T follicular helper cell (primary cell): ENCODE measurements at regions not wholly inside any gene's neighbourhood (a gene's known extent, or its start where the extent isn't known, plus 50 kb on each side); places are given as distances from the start of the nearest gene placed in this dataset.

Source experiments
- DNase-seq: peaks from one replicate; pipeline ENCODE4 v3.0.0-alpha.2; 2020; ENCODE audit warnings: low read depth

DNA sequence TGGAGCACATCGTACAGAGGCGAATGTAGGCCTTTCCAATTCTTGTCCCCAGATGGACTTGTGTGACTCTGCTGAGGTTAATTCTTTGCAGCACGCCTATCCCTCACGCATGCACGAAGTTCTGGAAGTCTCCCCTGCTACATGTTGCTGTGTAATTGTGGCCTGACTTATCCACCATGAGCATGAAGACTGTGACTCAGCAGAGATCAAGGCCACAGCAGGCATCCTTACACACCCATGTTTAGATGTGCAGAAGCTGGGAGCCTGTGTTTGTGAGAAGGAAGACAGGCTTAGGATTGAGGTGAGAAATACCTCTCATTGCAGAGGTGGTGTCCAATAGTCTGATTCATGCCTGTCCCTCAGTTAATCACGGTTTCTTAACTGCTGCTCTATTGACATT, 135.6 kb downstream of the ICE1 start:
- no peak for DNase-seq

- DNase-seq, result no peak
Measured at GRCh38 chr5:5551499-5551898, 129.0 kb downstream of the ICE1 start.

- DNase-seq, result no peak
Measured at GRCh38 chr5:5546408-5546807, 123.9 kb downstream of the ICE1 start.

- no peak for DNase-seq
Measured at GRCh38 chr5:5544094-5544663, 121.7 kb downstream of the ICE1 start.

- no peak for DNase-seq
Measured at GRCh38 chr5:5542654-5543053, 120.2 kb downstream of the ICE1 start.

DNA sequence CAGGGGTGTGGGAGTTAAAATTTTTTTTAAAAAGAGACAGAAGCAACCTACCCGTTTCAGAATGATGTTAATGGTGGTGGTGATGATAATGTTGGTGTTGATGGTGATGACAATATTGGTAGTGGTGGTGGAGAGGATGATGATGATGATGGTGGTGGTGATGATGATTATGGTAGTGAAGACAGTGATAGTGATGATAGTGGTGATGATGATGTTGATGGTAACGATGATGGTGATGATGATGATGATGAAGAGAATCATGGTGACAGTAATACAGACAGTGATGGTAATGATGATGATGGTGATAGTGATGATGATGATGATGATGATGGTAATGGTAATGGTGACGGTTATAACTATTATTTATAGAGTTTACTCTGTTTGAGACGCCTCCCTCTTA, 117.6 kb downstream of the ICE1 start:
- no peak for DNase-seq
